ENCODE measurements at regions not wholly inside any gene's neighbourhood (a gene's known extent, or its start where the extent isn't known, plus 50 kb on each side); places are given as distances from the start of the nearest gene placed in this dataset. TPM values are rescaled to one million over a fixed set of nuclear protein-coding genes. Genes with fewer than 3 reads are reported as not detected.
A peak's percentile ranks its signal among the peaks of the same experiment; 100 is the strongest.

GRCh38 chr2:71759060-71759459 is 305.7 kb downstream of the DYSF start:
- DNase-seq: no peak

GRCh38 chr2:71757351-71757750 is 304.0 kb downstream of the DYSF start:
- DNase-seq: no peak

- no peak for DNase-seq
Measured at GRCh38 chr2:71756280-71756906, 303.0 kb downstream of the DYSF start.

GRCh38 chr2:71751590-71751989 is 298.2 kb downstream of the DYSF start:
- DNase-seq: no peak

- DNase-seq: no peak
Measured at GRCh38 chr2:71749671-71750101, 296.3 kb downstream of the DYSF start.

GRCh38 chr2:71748227-71748626 is 294.9 kb downstream of the DYSF start:
- no peak for DNase-seq

GRCh38 chr2:71747559-71747958 is 294.2 kb downstream of the DYSF start:
- DNase-seq: no peak

GRCh38 chr2:71746946-71747501 is 293.7 kb downstream of the DYSF start:
- DNase-seq: no peak

- no peak for DNase-seq
Measured at GRCh38 chr2:71744781-71745180, 291.4 kb downstream of the DYSF start.

GRCh38 chr2:71743995-71744675 is 290.8 kb downstream of the DYSF start:
- DNase-seq: no peak

- peak; percentile 53 for DNase-seq
Measured at GRCh38 chr2:71742953-71743601, 289.7 kb downstream of the DYSF start.

- DNase-seq: no peak
Measured at GRCh38 chr2:71736986-71737385, 283.6 kb downstream of the DYSF start.

GRCh38 chr2:71736091-71736861 is 282.9 kb downstream of the DYSF start:
- DNase-seq: no peak

Small RNA genes lying in the stretch of these regions (small RNA-seq; reads per million reads assigned to genes)
- not detected for gene RPS20P10

All from occipital lobe (tissue), 2 donors.